ENCODE measurements at regions not wholly inside any gene's neighbourhood (a gene's known extent, or its start where the extent isn't known, plus 50 kb on each side); places are given as distances from the start of the nearest gene placed in this dataset.
A peak's percentile ranks its signal among the peaks of the same experiment; 100 is the strongest.

GRCh38 chr9:129351058-129351641 is 173.1 kb upstream of the IER5L start:
- TF ChIP-seq CTCF (IDR thresholded peaks at IDR 0.05), result no peak
- no peak for DNase-seq (ENCODE audit: low spot score)
- H3K4me3 ChIP-seq, result peak overlapping the region; percentile 62
- peak overlapping the region in 1 of 2 donors; percentile 85 for H3K27ac ChIP-seq

DNA sequence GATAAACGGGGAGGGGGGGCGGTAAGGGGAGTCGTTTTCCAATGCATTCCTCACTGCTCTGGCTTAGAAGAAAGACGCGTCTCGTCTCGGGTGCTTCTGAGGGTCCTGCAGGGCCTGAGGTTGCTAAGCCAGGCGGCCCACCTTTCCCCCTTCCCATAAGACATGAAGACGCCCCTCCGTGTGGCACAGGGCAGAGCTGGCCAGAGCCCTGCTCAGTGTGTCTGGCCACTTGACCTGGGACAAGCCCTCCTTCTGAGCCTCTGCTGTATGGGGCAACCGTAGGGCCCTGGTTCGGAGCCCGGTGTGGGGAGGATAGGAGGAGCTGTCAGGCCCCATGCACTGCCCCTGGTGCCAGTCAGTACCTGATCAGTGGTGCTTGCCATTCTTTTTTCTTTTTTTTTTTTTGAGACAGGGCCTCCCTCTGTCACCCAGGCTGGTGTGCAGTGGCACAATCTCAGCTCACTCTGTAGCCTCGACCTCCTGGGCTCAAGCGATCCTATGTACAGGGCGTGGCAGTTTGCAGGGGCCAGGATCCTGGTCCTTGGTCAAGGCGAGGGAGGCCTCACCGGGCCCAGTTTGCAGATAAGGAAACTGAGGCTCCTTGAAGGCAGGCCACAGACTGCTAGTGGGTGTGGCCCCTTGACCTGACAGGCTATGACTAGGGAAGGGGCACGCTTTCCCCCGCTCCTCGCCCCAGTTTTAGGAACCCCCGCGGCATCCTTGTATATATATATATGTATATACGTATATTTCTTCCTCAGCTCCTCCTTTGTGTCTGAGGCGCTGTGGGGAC is 172.3 kb upstream of the IER5L start:
- TF ChIP-seq CTCF (IDR thresholded peaks at IDR 0.05), result no peak
- DNase-seq (ENCODE audit: low spot score), result no peak
- Histone ChIP-seq H3K27ac (peak overlapping the region in 1 of 2 donors; percentile 85), H3K4me3 (no peak overlapping the region)

DNA sequence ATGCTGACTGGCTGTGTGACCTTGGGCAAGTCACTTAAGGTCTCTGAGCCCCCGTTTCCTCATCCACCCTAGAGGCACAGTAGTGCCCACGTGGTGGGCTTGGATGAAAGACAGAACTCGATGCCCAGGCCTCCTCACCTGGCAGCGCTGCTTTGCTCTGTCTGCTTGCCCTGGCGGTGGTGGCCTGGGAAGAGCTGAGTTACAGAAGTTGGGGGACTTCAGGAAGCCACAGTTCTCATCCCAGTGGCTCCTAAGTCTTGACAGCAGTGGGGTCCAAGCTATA is 171.5 kb upstream of the IER5L start:
- DNase-seq (ENCODE audit: low spot score), result no peak
- no peak overlapping the region for H3K4me3 ChIP-seq
- no peak overlapping the region for H3K27ac ChIP-seq
- TF ChIP-seq CTCF (IDR thresholded peaks at IDR 0.05), result no peak

GRCh38 chr9:129348890-129349664 is 171.0 kb upstream of the IER5L start:
- DNase-seq (ENCODE audit: low spot score), result no peak
- Histone ChIP-seq H3K27ac (peak overlapping the region in 1 of 2 donors; percentile 61), H3K4me3 (no peak overlapping the region)
- no peak for TF ChIP-seq CTCF (IDR thresholded peaks at IDR 0.05)

DNA sequence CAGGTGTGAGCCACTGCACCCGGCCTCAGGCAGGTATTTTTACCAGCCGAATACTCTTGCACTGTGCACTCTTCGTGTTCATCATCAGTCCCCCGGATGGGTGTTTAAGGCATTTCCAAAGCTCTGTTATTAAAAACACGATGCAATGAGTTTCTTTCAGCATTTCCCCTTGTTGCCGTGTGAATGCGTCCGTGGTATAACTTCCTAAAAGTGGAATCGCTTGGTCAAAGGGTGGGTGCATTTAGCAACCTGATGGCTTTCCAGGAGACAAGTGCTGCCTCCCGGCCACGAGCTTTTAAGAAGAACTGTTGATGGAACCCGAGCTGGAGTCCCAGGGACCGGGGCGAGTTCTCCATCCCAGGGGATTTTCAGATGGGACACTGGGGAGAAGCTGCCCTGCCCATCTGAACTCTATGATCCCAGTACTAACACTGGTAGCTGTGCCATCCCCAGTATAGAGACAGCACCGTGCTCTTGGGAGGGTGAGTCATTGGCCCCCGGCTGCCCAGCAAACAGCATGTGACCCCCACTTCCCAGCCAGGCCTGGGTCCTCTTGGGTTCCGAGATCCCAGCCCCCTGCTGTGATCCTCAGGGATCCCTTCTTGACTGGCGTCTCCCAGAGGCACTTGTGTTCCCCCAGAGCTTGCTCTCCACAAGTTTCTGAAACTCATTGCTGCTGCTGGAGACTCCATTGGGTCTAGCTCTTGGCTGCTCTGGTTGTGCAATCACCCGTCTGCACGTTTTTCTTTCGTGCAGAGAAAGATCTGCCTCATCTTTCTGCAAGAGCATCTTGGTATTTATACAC is 169.5 kb upstream of the IER5L start:
- H3K27ac ChIP-seq, result peak overlapping the region in 1 of 2 donors; percentile 61
- no peak for DNase-seq (ENCODE audit: low spot score)

DNA sequence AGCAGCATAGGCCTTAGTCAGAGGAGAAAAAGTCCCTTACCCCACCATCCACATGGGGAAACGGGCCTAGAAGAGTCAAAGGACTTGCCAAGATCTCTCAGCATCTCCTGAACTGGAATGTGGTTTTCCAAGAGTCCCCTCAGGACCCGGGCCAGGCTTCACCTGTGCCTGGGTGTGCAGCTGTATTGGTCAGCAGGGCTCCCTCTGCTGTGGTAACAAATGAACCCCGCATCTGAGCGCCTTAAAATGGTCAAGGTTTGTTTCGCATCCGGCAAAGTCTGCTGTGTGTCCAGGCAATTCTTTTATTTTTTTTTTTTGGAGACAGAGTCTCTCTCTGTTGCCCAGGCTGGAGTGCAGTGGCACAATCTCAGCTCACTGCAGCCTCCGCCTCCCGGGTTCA is 168.0 kb upstream of the IER5L start:
- H3K4me3 ChIP-seq, result no peak overlapping the region
- H3K27ac ChIP-seq, result peak overlapping the region in 1 of 2 donors; percentile 18
- no peak for DNase-seq (ENCODE audit: low spot score)
- no peak for TF ChIP-seq CTCF (IDR thresholded peaks at IDR 0.05)

More for the DNA sequence above, 169.5 kb upstream of the IER5L start:
- no peak for TF ChIP-seq CTCF (IDR thresholded peaks at IDR 0.05)
- no peak overlapping the region for H3K4me3 ChIP-seq

All from coronary artery (tissue), 2 donors.